T-helper 2 cell treated with Interferon-gamma antibody and Interleukin-4, amounts not matched to agents 5 μg/mL and 100 μg/mL, for 36 hours (primary cell): ENCODE measurements at regions not wholly inside any gene's neighbourhood (a gene's known extent, or its start where the extent isn't known, plus 50 kb on each side); places are given as distances from the start of the nearest gene placed in this dataset.

ENCODE experiments used
- DNase-seq: peaks from one replicate; pipeline ENCODE4 v3.0.0; 2021; ENCODE audit warnings: low spot score
- H3K27ac Mint-ChIP-seq: one replicate; pipeline ENCODE4 v1.8.0; 2021; ENCODE audit warnings: mild to moderate bottlenecking, mixed read lengths
- H3K27me3 Mint-ChIP-seq: one replicate; pipeline ENCODE4 v1.8.0; 2021; ENCODE audit warnings: low read depth, mixed read lengths
- H3K36me3 Mint-ChIP-seq: one replicate; pipeline ENCODE4 v1.8.0; 2021; ENCODE audit warnings: low read depth, mixed read lengths
- H3K4me1 Mint-ChIP-seq: one replicate; pipeline ENCODE4 v1.8.0; 2021; ENCODE audit warnings: low read depth, mixed read lengths
- H3K4me3 Mint-ChIP-seq: one replicate; pipeline ENCODE4 v1.8.0; 2022; ENCODE audit warnings: mild to moderate bottlenecking, moderate library complexity, mixed read lengths
- H3K9me3 Mint-ChIP-seq: one replicate; pipeline ENCODE4 v1.8.0; 2021; ENCODE audit warnings: mixed read lengths

DNA sequence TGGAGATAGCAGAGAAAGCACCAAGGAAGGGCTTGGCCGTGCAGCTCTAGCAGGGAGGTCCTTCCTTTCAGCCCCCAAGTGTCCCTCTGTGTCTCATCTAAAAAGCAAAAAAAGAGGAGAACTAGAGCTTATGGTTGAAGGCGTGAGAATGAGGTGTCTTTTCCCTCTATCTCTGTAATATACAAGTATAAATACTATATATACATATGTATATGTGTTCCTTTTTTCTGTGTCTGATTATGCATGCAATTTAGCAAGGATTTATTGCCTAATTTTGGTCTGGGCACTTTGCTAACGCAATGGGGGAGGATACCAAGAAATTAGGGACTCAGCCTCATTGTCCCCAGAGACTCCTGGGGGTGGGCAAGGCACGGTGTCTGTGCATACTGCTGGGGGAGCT is 90.2 kb upstream of the CCL2 start:
- no peak overlapping the region for H3K4me3 Mint-ChIP-seq
- DNase-seq = no peak
- peaks cover 13% of the 10 kb centered on the region for H3K27me3 Mint-ChIP-seq

DNA sequence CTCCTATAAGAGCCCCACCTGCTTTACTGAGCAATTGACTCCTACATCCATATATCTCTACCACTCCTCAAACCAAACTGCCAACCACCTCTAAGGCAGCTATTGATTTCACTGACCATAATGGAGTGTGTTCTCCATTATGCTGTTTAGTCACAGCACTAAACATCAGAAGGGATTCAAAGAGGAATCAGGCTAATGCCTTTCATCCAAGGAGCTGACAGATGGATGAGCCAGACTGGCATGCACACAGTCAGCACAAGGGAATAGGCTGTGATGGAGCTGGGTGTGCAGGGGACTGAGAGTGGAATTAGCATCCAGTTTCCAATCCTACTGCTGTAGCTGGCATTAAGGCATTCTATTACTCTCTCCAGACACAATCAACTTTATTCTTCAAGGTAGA is 88.7 kb upstream of the CCL2 start:
- Mint-ChIP-seq H3K4me1 (peaks cover 1% of the 10 kb centered on the region), H3K27me3 (peaks cover 17% of the 10 kb centered on the region), H3K27ac (no peak overlapping the region), H3K36me3 (no peaks in the 10 kb centered on the region), H3K4me3 (no peak overlapping the region), H3K9me3 (no peaks in the 10 kb centered on the region)
- DNase-seq = no peak

More for the DNA sequence above, 90.2 kb upstream of the CCL2 start:
- no peak overlapping the region for H3K27ac Mint-ChIP-seq
- no peaks in the 10 kb centered on the region for H3K36me3 Mint-ChIP-seq
- no peaks in the 10 kb centered on the region for H3K4me1 Mint-ChIP-seq
- H3K9me3 Mint-ChIP-seq = no peaks in the 10 kb centered on the region

DNA sequence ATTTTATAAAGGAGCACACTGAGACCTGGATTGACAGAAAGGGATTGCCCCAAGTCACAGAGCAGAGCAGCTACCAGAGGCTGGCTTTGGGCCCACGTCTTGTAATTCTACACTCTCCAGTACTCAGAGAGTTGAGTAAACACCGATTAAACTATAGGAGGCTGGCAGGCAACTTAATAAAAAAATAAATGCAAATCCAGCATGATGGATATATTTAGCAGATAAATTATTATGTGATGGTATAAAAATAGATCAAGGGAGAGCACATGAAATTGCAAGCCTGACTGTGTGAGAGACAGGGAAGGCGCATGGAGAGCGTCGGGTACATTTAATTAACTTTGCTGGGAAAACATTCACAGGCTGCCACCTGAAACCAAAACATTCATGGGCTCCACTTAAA is 87.7 kb upstream of the CCL2 start:
- H3K27ac Mint-ChIP-seq = no peak overlapping the region
- peaks cover 4% of the 10 kb centered on the region for H3K4me1 Mint-ChIP-seq
- no peaks in the 10 kb centered on the region for H3K9me3 Mint-ChIP-seq
- DNase-seq = no peak
- H3K4me3 Mint-ChIP-seq = no peak overlapping the region
- peaks cover 17% of the 10 kb centered on the region for H3K27me3 Mint-ChIP-seq
- no peaks in the 10 kb centered on the region for H3K36me3 Mint-ChIP-seq

DNA sequence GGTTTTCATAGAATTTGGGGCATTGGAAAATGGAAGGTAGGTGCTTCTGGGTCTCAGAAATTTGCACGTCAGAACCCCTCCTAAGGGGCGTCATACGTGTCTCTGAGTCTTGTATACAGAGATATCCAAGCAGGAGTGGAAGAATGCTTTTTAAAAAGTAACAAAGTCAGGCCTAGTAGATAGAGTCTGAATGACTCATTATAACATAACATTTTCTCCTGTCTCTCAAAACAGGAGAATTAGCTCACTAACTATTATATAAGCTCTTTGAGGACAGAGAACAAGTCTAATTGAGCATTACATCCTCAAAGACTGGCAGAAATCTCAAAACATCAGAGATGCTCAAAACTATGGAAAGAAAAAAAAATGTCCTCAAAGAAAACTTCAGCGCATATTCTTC is 86.1 kb upstream of the CCL2 start:
- H3K4me3 Mint-ChIP-seq = no peak overlapping the region
- H3K27me3 Mint-ChIP-seq = peaks cover 13% of the 10 kb centered on the region
- no peak for DNase-seq
- peaks cover 4% of the 10 kb centered on the region for H3K4me1 Mint-ChIP-seq
- H3K36me3 Mint-ChIP-seq = no peaks in the 10 kb centered on the region
- H3K27ac Mint-ChIP-seq = no peak overlapping the region
- no peaks in the 10 kb centered on the region for H3K9me3 Mint-ChIP-seq

DNA sequence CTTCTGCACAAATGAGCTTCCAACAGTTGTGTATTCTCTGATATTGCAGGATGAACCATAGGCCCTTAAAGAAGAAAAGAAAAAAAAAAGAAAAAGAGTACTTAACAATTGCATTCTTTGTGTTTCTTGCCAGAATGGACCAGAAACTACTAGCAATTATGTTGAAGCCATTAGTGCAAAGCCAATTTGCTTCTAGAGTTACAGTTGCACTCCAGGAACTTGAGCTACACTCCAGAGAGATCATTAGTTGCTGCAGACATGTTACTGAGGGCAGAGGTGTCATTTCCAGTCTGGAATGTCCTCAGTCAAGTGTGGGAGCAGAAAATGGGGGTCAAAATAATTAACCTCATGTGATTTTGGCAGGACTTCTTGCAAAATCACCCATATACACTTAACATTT is 85.6 kb upstream of the CCL2 start:
- peaks cover 13% of the 10 kb centered on the region for H3K27me3 Mint-ChIP-seq
- DNase-seq = no peak
- H3K4me1 Mint-ChIP-seq = peaks cover 4% of the 10 kb centered on the region
- no peak overlapping the region for H3K27ac Mint-ChIP-seq
- H3K36me3 Mint-ChIP-seq = no peaks in the 10 kb centered on the region
- H3K9me3 Mint-ChIP-seq = no peaks in the 10 kb centered on the region
- no peak overlapping the region for H3K4me3 Mint-ChIP-seq

DNA sequence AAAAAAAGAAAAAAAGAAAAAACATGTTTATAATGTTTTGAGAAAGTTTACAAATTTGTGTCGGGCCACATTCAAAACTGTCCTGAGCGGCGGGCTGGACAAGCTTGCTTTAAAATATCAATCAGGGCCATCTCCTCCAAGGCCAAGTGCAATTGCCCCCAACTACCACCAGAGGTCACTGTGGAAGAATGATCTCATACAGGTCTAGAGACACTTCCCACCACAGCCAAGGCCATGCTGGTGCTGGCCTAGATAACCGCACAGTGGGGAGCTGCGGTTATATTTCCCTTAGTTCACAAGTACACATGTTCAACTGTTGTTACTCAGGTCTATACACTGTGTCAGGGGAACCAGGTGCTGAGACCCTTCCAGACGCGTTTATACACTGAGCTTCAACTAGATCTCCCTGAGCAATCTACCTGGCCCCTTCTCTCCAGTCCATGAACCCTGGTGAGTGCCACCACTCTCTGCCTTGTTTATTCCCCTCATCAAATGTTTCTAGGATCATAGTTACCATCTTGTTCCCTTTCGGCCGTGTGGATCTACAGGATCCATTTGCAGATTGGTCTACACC is 83.8 kb upstream of the CCL2 start:
- Mint-ChIP-seq H3K36me3 (no peaks in the 10 kb centered on the region), H3K4me3 (no peak overlapping the region), H3K9me3 (no peaks in the 10 kb centered on the region), H3K4me1 (peaks cover 4% of the 10 kb centered on the region), H3K27me3 (peaks cover 6% of the 10 kb centered on the region), H3K27ac (no peak overlapping the region)
- DNase-seq = peak; percentile 51

DNA sequence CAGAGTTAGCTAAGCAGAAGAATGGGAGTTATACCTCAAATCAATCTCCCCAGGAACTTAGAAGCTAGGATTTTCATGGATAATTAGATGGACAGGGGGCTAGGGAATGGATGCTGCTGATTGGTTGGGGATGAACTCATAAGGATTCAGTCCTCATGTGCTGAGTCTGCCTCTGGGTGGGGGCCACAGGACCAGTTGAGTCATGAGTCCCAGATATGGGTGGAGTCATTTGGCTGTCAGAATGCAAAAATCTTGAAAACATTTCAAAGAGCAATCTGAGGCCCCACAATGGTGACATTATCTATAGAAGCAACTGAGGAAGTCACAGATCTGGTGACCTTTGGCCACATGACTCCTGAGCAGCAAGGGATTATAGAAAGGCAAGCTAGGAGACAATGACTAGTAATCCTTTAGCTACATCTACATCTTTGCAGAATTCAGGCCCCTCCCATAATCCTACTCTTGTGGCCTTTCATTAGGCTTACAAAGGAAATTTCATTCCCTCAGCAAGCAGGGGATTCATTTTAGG is 82.6 kb upstream of the CCL2 start:
- Mint-ChIP-seq H3K27ac (no peak overlapping the region), H3K9me3 (no peaks in the 10 kb centered on the region)
- DNase-seq = no peak

DNA sequence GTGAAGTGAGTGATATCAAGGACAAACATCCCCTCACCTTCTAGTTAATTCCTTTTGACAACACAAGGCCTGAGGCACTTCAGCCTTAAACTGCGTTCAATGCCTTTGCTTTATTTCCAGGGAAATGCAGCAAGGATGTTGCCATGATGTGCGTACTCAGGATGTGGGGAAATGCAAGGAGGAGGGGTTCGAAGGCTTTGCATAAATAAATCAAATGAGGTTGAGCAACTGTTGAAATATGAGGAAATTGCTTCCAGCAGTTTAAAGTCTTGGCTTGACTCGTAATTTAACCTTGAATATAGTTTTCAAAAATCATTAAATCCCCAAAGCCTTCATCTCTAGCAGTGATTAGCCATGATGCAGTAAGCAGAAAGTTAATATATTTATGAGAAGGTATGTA is 81.8 kb upstream of the CCL2 start:
- Mint-ChIP-seq H3K27me3 (peaks cover 4% of the 10 kb centered on the region), H3K4me1 (peaks cover 4% of the 10 kb centered on the region), H3K27ac (no peak overlapping the region), H3K36me3 (no peaks in the 10 kb centered on the region), H3K9me3 (no peaks in the 10 kb centered on the region), H3K4me3 (no peak overlapping the region)
- no peak for DNase-seq

More for the DNA sequence above, 82.6 kb upstream of the CCL2 start:
- peaks cover 4% of the 10 kb centered on the region for H3K4me1 Mint-ChIP-seq
- H3K36me3 Mint-ChIP-seq = no peaks in the 10 kb centered on the region
- H3K4me3 Mint-ChIP-seq = no peak overlapping the region
- H3K27me3 Mint-ChIP-seq = peaks cover 4% of the 10 kb centered on the region

DNA sequence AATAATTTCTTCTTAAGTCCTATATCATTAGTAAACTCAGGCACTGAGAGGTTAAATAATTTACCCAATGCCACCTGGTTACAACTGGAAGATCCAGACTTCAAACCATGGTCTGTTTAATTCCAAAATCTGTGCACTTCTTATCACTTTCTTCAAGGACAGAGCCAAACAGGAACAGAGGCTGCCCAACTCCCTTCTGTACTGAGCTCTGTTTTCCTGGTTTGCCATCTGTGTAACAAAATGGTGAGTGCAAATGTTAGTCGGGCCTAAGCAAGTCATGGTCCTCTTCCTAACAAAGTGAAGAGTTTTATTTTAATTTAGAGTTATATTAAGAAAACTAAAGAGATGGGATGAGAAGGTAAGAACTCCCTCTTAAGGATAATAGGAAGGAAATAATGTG is 80.6 kb upstream of the CCL2 start:
- DNase-seq = no peak
- H3K9me3 Mint-ChIP-seq = no peaks in the 10 kb centered on the region
- no peaks in the 10 kb centered on the region for H3K36me3 Mint-ChIP-seq
- no peak overlapping the region for H3K27ac Mint-ChIP-seq
- H3K27me3 Mint-ChIP-seq = peaks cover 4% of the 10 kb centered on the region
- peaks cover 4% of the 10 kb centered on the region for H3K4me1 Mint-ChIP-seq
- no peak overlapping the region for H3K4me3 Mint-ChIP-seq

DNA sequence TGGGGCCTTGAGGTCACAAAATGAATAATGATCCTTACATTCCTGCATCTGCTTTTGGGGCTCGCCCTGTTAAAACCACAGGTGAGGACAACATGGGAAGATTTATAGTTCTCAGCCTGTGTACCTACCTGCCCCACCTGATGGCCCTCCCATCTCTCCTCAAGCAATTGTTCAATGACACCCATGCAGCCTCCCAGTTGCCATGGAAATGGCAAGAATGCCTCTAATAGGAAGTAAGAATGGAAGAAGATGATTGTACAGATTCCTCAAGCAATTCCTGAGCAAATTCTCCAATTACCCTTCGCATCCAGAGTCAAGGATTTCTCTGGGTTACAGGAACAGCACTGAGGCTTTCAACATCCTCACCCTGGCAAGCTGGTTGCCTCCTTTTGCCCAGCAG is 78.6 kb upstream of the CCL2 start:
- no peaks in the 10 kb centered on the region for H3K36me3 Mint-ChIP-seq
- H3K4me1 Mint-ChIP-seq = peaks cover 2% of the 10 kb centered on the region
- no peaks in the 10 kb centered on the region for H3K9me3 Mint-ChIP-seq
- H3K27me3 Mint-ChIP-seq = peaks cover 12% of the 10 kb centered on the region
- no peak overlapping the region for H3K4me3 Mint-ChIP-seq
- DNase-seq = no peak
- no peak overlapping the region for H3K27ac Mint-ChIP-seq

DNA sequence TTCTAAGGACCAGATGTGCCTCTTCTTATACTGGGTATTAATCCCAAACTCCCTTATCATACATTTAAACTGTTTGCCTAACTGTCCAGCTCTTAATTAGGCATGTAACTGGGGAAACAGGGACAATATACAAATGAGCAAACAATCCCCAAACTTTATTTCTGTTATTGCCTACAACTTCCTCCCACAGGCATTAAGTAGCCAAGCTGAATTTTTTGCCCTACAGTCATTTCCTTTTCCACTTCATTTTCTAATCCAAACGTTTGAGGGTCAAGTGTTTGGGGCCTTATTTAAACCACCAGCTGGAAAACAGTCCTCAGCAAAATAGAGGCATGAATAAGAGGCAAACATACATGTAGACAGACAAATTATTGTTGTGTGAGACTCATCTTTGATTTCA is 77.4 kb upstream of the CCL2 start:
- DNase-seq = no peak
- Mint-ChIP-seq H3K4me3 (no peak overlapping the region), H3K4me1 (no peaks in the 10 kb centered on the region), H3K36me3 (no peaks in the 10 kb centered on the region), H3K27me3 (peaks cover 14% of the 10 kb centered on the region), H3K27ac (no peak overlapping the region), H3K9me3 (no peaks in the 10 kb centered on the region)

DNA sequence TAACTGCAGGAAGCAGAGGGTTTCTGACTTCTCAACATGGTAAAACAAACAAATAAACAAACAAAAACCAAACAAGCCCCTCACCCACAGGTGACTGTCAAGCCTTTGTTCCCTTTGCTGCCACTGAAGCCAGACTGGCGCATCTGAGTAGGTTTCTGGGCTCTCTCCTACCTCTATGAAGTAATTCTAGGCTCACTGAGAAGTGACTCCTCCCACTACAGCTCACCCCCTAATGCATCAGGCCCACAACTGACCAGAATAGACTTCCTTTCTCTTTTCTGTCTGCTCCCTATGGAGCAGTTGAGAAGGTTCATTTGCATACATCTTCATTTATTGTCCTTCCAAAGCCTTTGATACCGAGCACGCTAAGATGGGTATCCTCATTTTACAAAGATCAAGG is 77.0 kb upstream of the CCL2 start:
- Mint-ChIP-seq H3K27me3 (peaks cover 14% of the 10 kb centered on the region), H3K9me3 (no peaks in the 10 kb centered on the region), H3K27ac (no peak overlapping the region), H3K4me1 (no peaks in the 10 kb centered on the region), H3K36me3 (no peaks in the 10 kb centered on the region), H3K4me3 (no peak overlapping the region)
- DNase-seq = no peak

DNA sequence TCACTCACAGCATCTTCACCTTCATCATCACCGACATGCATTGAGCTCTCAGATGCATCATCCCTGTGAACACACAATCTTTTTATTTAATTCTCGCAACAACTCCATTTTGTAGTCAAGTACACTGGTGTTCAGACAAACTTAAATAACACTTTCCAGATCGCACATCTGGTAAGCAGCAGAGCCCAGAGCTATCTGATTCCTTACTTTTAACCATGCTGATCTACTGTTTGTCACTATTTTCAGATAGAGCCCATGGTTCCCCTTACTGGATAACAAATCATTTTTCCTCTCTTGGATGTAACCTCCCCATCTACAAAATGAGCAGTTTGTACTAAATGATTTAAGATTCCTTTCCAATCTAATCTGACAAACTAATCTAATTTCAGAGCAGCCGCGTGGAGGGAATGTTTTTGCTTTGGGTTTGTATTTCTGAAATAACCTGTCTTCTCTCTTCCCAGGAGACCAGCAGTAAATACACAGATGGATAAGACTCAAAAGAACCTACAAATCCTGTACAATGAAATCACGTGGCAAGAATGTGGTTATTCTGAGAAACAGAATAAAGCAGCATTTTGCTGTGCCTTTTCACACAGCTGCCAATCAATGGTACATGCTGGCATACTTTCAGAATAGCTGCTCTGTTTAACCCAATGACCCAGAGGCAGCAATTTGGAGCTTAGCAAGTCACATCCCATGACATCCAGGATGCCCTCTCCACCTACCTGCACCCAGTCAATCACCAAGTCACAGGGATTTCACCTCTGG is 72.9 kb upstream of the CCL2 start:
- Mint-ChIP-seq H3K36me3 (no peaks in the 10 kb centered on the region), H3K27ac (no peak overlapping the region), H3K4me3 (no peak overlapping the region), H3K27me3 (peaks cover 14% of the 10 kb centered on the region), H3K9me3 (no peaks in the 10 kb centered on the region), H3K4me1 (no peaks in the 10 kb centered on the region)
- no peak for DNase-seq

DNA sequence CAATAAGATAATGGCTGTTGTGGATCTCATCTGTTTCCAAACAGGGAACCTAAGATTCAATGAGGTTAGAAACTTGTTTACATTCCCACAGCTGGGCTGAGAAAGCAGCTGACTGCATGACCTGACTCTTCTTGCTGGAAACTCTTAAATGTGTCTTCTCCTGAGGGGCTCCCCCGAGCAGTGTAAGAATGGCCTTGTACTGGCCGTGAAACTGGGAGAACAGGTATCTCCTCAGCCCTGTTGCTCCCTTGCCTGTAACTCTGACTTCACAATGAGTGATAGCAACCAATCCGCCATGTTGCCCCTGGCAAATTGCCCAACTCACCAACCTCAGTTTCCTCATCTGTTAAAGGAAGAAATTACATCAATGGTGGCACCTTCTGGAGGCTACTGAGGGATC is 59.1 kb upstream of the CCL2 start:
- Mint-ChIP-seq H3K36me3 (no peaks in the 10 kb centered on the region), H3K27me3 (peaks cover 37% of the 10 kb centered on the region), H3K9me3 (no peaks in the 10 kb centered on the region), H3K27ac (no peak overlapping the region), H3K4me3 (no peak overlapping the region), H3K4me1 (peaks cover 4% of the 10 kb centered on the region)
- DNase-seq = no peak

DNA sequence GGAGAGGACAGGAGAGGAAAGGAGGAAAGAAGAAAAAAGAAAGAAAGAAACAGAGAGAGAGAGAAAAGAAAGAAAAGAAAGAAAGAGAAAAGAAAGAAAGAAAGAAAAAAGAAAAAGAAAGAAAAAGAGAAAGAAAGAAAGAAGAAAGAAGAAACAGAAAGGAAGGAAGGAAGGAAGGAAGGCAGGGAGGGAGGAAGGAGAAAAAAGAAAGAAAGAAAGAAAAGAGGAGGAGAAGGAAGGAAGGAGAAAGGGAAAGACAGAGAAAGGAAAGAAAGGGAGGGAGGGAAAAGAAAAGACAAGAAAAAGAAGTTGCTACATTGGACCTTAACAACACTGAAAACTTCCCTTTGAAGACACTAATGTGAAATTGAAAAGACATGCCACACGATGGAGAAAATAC is 56.6 kb upstream of the CCL2 start:
- Mint-ChIP-seq H3K27ac (no peak overlapping the region), H3K36me3 (no peaks in the 10 kb centered on the region), H3K27me3 (peaks cover 40% of the 10 kb centered on the region), H3K4me1 (peaks cover 14% of the 10 kb centered on the region), H3K4me3 (no peak overlapping the region), H3K9me3 (peaks cover 7% of the 10 kb centered on the region)
- no peak for DNase-seq
